ENCODE measurements at regions not wholly inside any gene's neighbourhood (a gene's known extent, or its start where the extent isn't known, plus 50 kb on each side); places are given as distances from the start of the nearest gene placed in this dataset.
A peak's percentile ranks its signal among the peaks of the same experiment; 100 is the strongest.

- H3K27ac ChIP-seq = no peak overlapping the region
- ATAC-seq (ENCODE audit: low FRiP score in 2 of 2) (no peak), DNase-seq (no peak)
- H3K9me3 ChIP-seq = no peaks in the 10 kb centered on the region
- WGBS, 2 donors = 84 to 97% methylated on average over 4 of the region's 4 CpGs
- H3K36me3 ChIP-seq = no peaks in the 10 kb centered on the region
- H3K4me1 ChIP-seq = no peaks in the 10 kb centered on the region
- no peaks in the 10 kb centered on the region for H3K27me3 ChIP-seq
- TF ChIP-seq POLR2AphosphoS5 (IDR thresholded peaks at IDR 0.05) (no peak), CTCF (IDR thresholded peaks at IDR 0.05) (no peak), EP300 (IDR thresholded peaks at IDR 0.05) (no peak), POLR2A (IDR thresholded peaks at IDR 0.05) (no peak)
- H3K4me3 ChIP-seq = no peak overlapping the region
Measured at GRCh38 chrX:16480049-16480448, 169.9 kb upstream of the S100G start.

- Histone ChIP-seq H3K9me3 (no peaks in the 10 kb centered on the region), H3K4me1 (no peaks in the 10 kb centered on the region), H3K36me3 (no peaks in the 10 kb centered on the region), H3K27ac (no peak overlapping the region), H3K27me3 (no peaks in the 10 kb centered on the region), H3K4me3 (no peak overlapping the region)
- DNase-seq = peak in 1 of 2 donors; percentile 42
- ATAC-seq (ENCODE audit: low FRiP score in 2 of 2) = peak in 1 of 2 donors; percentile 73
- no peak for TF ChIP-seq EP300 (IDR thresholded peaks at IDR 0.05)
- no peak for TF ChIP-seq POLR2AphosphoS5 (IDR thresholded peaks at IDR 0.05)
- TF ChIP-seq CTCF (IDR thresholded peaks at IDR 0.05) = no peak
- no peak for TF ChIP-seq POLR2A (IDR thresholded peaks at IDR 0.05)
Measured at GRCh38 chrX:16484338-16484737, 165.6 kb upstream of the S100G start.

- TF ChIP-seq POLR2A (IDR thresholded peaks at IDR 0.05) (no peak), CTCF (IDR thresholded peaks at IDR 0.05) (no peak), POLR2AphosphoS5 (IDR thresholded peaks at IDR 0.05) (no peak), EP300 (IDR thresholded peaks at IDR 0.05) (no peak)
- 83 to 100% methylated on average over 1 to 2 of the region's 2 CpGs for WGBS, 2 donors
- no peak for DNase-seq
Measured at GRCh38 chrX:16487620-16488385, 162.2 kb upstream of the S100G start.

GRCh38 chrX:16488959-16489358 is 161.0 kb upstream of the S100G start:
- WGBS, 2 donors = 95 to 96% methylated on average over 3 of the region's 3 CpGs
- TF ChIP-seq CTCF (IDR thresholded peaks at IDR 0.05) = no peak
- no peak for TF ChIP-seq EP300 (IDR thresholded peaks at IDR 0.05)
- TF ChIP-seq POLR2A (IDR thresholded peaks at IDR 0.05) = no peak
- TF ChIP-seq POLR2AphosphoS5 (IDR thresholded peaks at IDR 0.05) = no peak
- no peak for DNase-seq
- Histone ChIP-seq H3K36me3 (no peaks in the 10 kb centered on the region), H3K4me1 (no peaks in the 10 kb centered on the region), H3K27me3 (no peaks in the 10 kb centered on the region), H3K9me3 (no peaks in the 10 kb centered on the region), H3K4me3 (no peak overlapping the region), H3K27ac (no peak overlapping the region)
- no peak for ATAC-seq (ENCODE audit: low FRiP score in 2 of 2)

More at GRCh38 chrX:16487620-16488385, 162.2 kb upstream of the S100G start:
- no peak overlapping the region for H3K27ac ChIP-seq
- H3K27me3 ChIP-seq = no peaks in the 10 kb centered on the region
- H3K36me3 ChIP-seq = no peaks in the 10 kb centered on the region
- H3K9me3 ChIP-seq = no peaks in the 10 kb centered on the region
- ATAC-seq (ENCODE audit: low FRiP score in 2 of 2) = no peak
- H3K4me1 ChIP-seq = no peaks in the 10 kb centered on the region
- no peak overlapping the region for H3K4me3 ChIP-seq

GRCh38 chrX:16491461-16491860 is 158.5 kb upstream of the S100G start:
- H3K27ac ChIP-seq = no peak overlapping the region
- no peaks in the 10 kb centered on the region for H3K27me3 ChIP-seq
- no peaks in the 10 kb centered on the region for H3K9me3 ChIP-seq
- ATAC-seq (ENCODE audit: low FRiP score in 2 of 2) (no peak), DNase-seq (no peak)
- no peaks in the 10 kb centered on the region for H3K4me1 ChIP-seq
- TF ChIP-seq EP300 (IDR thresholded peaks at IDR 0.05) (no peak), POLR2A (IDR thresholded peaks at IDR 0.05) (no peak), CTCF (IDR thresholded peaks at IDR 0.05) (no peak), POLR2AphosphoS5 (IDR thresholded peaks at IDR 0.05) (no peak)
- H3K4me3 ChIP-seq = no peak overlapping the region
- WGBS, 2 donors = 43 to 68% methylated on average over 1 of the region's 1 CpG
- H3K36me3 ChIP-seq = no peaks in the 10 kb centered on the region
